ENCODE measurements at regions not wholly inside any gene's neighbourhood (a gene's known extent, or its start where the extent isn't known, plus 50 kb on each side); places are given as distances from the start of the nearest gene placed in this dataset.

GRCh38 chr17:74001145-74001544 is 202.3 kb upstream of the RPL38 start:
- TF ChIP-seq EZH2phosphoT487 (IDR thresholded peaks at IDR 0.05; ENCODE audit: low read depth) (no peak), CTCF (IDR thresholded peaks at IDR 0.05; ENCODE audit: low read depth, low read length) (no peak)

All from OCI-LY3 (cell line).